ENCODE measurements at regions not wholly inside any gene's neighbourhood (a gene's known extent, or its start where the extent isn't known, plus 50 kb on each side); places are given as distances from the start of the nearest gene placed in this dataset.

DNA sequence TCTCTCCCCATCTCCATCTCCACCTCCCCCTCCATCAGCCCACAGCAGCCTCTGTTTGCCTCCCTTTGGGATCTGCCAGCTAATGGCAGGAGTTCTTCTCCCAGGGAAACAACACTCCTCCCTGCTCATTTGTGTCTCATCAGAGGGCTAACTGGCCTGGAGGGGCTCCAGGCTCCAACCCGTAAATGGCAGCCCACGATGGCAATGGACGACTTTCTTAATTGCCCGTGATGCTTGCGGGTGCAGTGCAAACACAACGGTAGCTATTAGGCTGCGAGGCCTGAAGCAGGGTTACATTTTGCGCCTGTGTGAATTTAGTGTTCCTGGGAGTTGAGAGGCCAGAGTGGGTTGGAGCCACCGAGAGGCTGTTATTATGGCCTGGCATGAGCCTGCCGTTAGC lies 285.1 kb downstream of the TNS1 start:
- POLR2A ChIA-PET, result no interaction called here

DNA sequence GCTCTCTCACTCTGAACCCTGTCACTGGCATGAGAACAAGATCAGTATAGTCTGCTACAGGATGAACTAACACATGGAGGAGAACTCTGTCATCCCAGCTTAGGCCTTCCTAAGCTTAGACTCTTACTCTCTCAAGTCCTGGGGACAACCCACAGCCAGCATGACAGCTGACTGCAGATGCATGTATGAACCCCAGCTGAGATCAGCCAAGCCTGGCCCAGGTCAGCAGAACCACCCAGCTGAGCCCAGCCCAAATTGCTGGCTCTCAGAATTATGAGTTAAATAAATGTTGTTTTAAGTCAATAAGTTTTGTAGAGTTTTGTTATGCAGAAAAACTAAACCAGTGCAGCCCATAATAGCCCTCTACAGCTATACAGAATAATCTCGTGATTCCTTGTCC lies 287.3 kb downstream of the TNS1 start:
- no peak overlapping the region for H3K4me2 ChIP-seq
- TF ChIP-seq YY1 (IDR thresholded peaks at IDR 0.05; ENCODE audit: low read depth) (no peak), RAD21 (IDR thresholded peaks at IDR 0.05; ENCODE audit: low read length) (no peak), SMC3 (IDR thresholded peaks at IDR 0.05; ENCODE audit: low read depth, low read length) (no peak), NFIC (IDR thresholded peaks at IDR 0.05; ENCODE audit: borderline replicate concordance) (no peak), ELF1 (IDR thresholded peaks at IDR 0.05) (no peak), GATA2 (CRISPR knock-in tag; IDR thresholded peaks at IDR 0.05) (no peak)
- TF ChIP-seq, protein P1, sequence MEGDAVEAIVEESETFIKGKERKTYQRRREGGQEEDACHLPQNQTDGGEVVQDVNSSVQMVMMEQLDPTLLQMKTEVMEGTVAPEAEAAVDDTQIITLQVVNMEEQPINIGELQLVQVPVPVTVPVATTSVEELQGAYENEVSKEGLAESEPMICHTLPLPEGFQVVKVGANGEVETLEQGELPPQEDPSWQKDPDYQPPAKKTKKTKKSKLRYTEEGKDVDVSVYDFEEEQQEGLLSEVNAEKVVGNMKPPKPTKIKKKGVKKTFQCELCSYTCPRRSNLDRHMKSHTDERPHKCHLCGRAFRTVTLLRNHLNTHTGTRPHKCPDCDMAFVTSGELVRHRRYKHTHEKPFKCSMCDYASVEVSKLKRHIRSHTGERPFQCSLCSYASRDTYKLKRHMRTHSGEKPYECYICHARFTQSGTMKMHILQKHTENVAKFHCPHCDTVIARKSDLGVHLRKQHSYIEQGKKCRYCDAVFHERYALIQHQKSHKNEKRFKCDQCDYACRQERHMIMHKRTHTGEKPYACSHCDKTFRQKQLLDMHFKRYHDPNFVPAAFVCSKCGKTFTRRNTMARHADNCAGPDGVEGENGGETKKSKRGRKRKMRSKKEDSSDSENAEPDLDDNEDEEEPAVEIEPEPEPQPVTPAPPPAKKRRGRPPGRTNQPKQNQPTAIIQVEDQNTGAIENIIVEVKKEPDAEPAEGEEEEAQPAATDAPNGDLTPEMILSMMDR (IDR thresholded peaks at IDR 0.05), result no peak
- TF ChIP-seq, protein P2, sequence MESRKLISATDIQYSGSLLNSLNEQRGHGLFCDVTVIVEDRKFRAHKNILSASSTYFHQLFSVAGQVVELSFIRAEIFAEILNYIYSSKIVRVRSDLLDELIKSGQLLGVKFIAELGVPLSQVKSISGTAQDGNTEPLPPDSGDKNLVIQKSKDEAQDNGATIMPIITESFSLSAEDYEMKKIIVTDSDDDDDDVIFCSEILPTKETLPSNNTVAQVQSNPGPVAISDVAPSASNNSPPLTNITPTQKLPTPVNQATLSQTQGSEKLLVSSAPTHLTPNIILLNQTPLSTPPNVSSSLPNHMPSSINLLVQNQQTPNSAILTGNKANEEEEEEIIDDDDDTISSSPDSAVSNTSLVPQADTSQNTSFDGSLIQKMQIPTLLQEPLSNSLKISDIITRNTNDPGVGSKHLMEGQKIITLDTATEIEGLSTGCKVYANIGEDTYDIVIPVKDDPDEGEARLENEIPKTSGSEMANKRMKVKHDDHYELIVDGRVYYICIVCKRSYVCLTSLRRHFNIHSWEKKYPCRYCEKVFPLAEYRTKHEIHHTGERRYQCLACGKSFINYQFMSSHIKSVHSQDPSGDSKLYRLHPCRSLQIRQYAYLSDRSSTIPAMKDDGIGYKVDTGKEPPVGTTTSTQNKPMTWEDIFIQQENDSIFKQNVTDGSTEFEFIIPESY (IDR thresholded peaks at IDR 0.05; ENCODE audit: borderline replicate concordance, low read depth), result no peak
- ChIA-PET CTCF (interaction anchor here (0.9 to 4.3 kb wide), 11 partner anchors 9 to 1049 kb away, joined by 3 to 45 read pairs (median 5); no protein-coding TSS in a partner anchor), POLR2A (no interaction called here)
- no peak overlapping the region for H2AFZ ChIP-seq (ENCODE audit: low read depth)
- no peaks in the 10 kb centered on the region for H4K20me1 ChIP-seq (ENCODE audit: insufficient read depth)
- H3K27ac ChIP-seq (ENCODE audit: low read depth in 2 of 2, low read length in 1 of 2), result no peak overlapping the region
- WGBS (ENCODE audit: low lambda C conversion rate), result 55% methylated on average over 1 of the region's 1 CpG
- H3K27me3 ChIP-seq (ENCODE audit: insufficient read depth), result no peaks in the 10 kb centered on the region
- H3F3A ChIP-seq (replicated peaks; ENCODE audit: insufficient read depth), result no peaks in the 10 kb centered on the region
- H3K9me2 ChIP-seq, result no peaks in the 10 kb centered on the region
- H3K36me3 ChIP-seq (replicated peaks in 1 of 2; ENCODE audit: control insufficient read depth in 1 of 2, insufficient read depth in 2 of 2, low read length in 1 of 2), result no peaks in the 10 kb centered on the region
- H3K9ac ChIP-seq, result no peak overlapping the region
- no peak for DNase-seq
- H3K79me2 ChIP-seq (ENCODE audit: insufficient read depth), result no peaks in the 10 kb centered on the region
- H3K9me3 ChIP-seq, result no peaks in the 10 kb centered on the region
- H3K4me1 ChIP-seq (ENCODE audit: control insufficient read depth in 1 of 2, insufficient read depth in 2 of 2, low read depth in 1 of 2, low read length in 1 of 2), result peaks cover 17 to 24% of the 10 kb centered on the region in 2 experiments; a peak in 3 of 4 replicates
- H3K4me3 ChIP-seq (ENCODE audit: low read depth in 2 of 2, low read length in 1 of 2), result no peak overlapping the region

More for the DNA sequence above, 285.1 kb downstream of the TNS1 start:
- Histone ChIP-seq H2AFZ (ENCODE audit: low read depth) (no peak overlapping the region), H3K36me3 (replicated peaks in 1 of 2; ENCODE audit: control insufficient read depth in 1 of 2, insufficient read depth in 2 of 2, low read length in 1 of 2) (no peaks in the 10 kb centered on the region), H3K4me1 (ENCODE audit: control insufficient read depth in 1 of 2, insufficient read depth in 2 of 2, low read depth in 1 of 2, low read length in 1 of 2) (peaks cover 10 to 21% of the 10 kb centered on the region in 2 experiments; a peak in 2 of 4 replicates), H3K9me2 (no peaks in the 10 kb centered on the region), H3K9ac (no peak overlapping the region), H3K27ac (ENCODE audit: low read depth in 2 of 2, low read length in 1 of 2) (no peak overlapping the region), H3K9me3 (peaks cover 3% of the 10 kb centered on the region; the same call in 1 of the 2 replicates), H4K20me1 (ENCODE audit: insufficient read depth) (no peaks in the 10 kb centered on the region), H3K4me3 (ENCODE audit: low read depth in 2 of 2, low read length in 1 of 2) (no peak overlapping the region), H3F3A (replicated peaks; ENCODE audit: insufficient read depth) (no peaks in the 10 kb centered on the region), H3K4me2 (no peak overlapping the region), H3K27me3 (ENCODE audit: insufficient read depth) (no peaks in the 10 kb centered on the region), H3K79me2 (ENCODE audit: insufficient read depth) (no peaks in the 10 kb centered on the region)
- TF ChIP-seq EP300 (IDR thresholded peaks at IDR 0.05; ENCODE audit: borderline replicate concordance in 1 of 2, low read depth in 1 of 2, low read length in 1 of 2), result no peak
- no peak for DNase-seq
- WGBS (ENCODE audit: low lambda C conversion rate), result 82% methylated on average over 9 of the region's 10 CpGs
- CTCF ChIA-PET, result interaction anchor here (0.9 to 1.0 kb wide), 2 partner anchors 38 to 1036 kb away, joined by 4 to 5 read pairs; no protein-coding TSS in a partner anchor
